SK-N-SH (cell line): ENCODE measurements at regions not wholly inside any gene's neighbourhood (a gene's known extent, or its start where the extent isn't known, plus 50 kb on each side); places are given as distances from the start of the nearest gene placed in this dataset.

Source experiments
- CTCF ChIA-PET: fragments of 300-600, 350-600 bp; formaldehyde crosslinking; extraction: SDS; loops from one replicate; lab custom pipeline; 2021; lab: Yijun Ruan, JAX
- POLR2A ChIA-PET: fragments of 350-600 bp; sonication (Branson Sonifier 250); formaldehyde crosslinking; extraction: SDS; loops from one replicate; lab custom pipeline; 2020; ENCODE audit warnings: antibody characterized with exemption, inconsistent platforms; lab: Yijun Ruan, JAX
- DNase-seq: peaks from one replicate; pipeline ENCODE4 v3.0.0; 2012
- H2AFZ ChIP-seq: fragments of 200-600 bp; sonication (generic); 2 replicates; pipeline ENCODE4 v1.8.1; 2016; ENCODE audit warnings: antibody characterized with exemption, mild to moderate bottlenecking, low read depth
- H3F3A ChIP-seq: fragments of 200-600 bp; sonication (generic); replicated peaks from 2 replicates; pipeline ENCODE3; 2016; ENCODE audit warnings: antibody characterized with exemption, mild to moderate bottlenecking; ENCODE audit not compliant: insufficient read depth
- H3K27ac ChIP-seq, 2 experiments: fragments of 200-500 bp in 1 of 2; fragments of 200-600 bp in 1 of 2; sonication (Bioruptor generic) in 1 of 2; sonication (generic), shearing (Covaris generic) in 1 of 2; 2 replicates each; pipeline versions ENCODE4 v1.5.1 to v1.6.1; 2014 to 2016; ENCODE audit warnings: low read depth in 2 of 2, inconsistent platforms in 1 of 2, low read length in 1 of 2, mild to moderate bottlenecking in 1 of 2, mixed read lengths in 1 of 2
- H3K27me3 ChIP-seq: fragments of 200-600 bp; sonication (generic), shearing (Covaris generic); 2 replicates; pipeline ENCODE4 v1.6.1; 2016; ENCODE audit warnings: mixed run types; ENCODE audit not compliant: insufficient read depth
- H3K36me3 ChIP-seq, 2 experiments: fragments of 200-500 bp in 1 of 2; fragments of 200-600 bp in 1 of 2; sonication (Bioruptor generic) in 1 of 2; sonication (generic) in 1 of 2; replicated peaks in 1 of 2; 2 replicates each; pipeline versions ENCODE3 to v1.5.1; 2014 to 2016; ENCODE audit warnings: low read length in 1 of 2, mild to moderate bottlenecking in 1 of 2; ENCODE audit not compliant: insufficient read depth in 2 of 2, control insufficient read depth in 1 of 2
- H3K4me1 ChIP-seq, 2 experiments: fragments of 200-500 bp in 1 of 2; fragments of 200-600 bp in 1 of 2; sonication (Bioruptor generic) in 1 of 2; sonication (generic), shearing (Covaris generic) in 1 of 2; 2 replicates each; pipeline versions ENCODE4 v1.5.1 to v1.6.1; 2014 to 2016; ENCODE audit warnings: low read depth in 1 of 2, low read length in 1 of 2, mixed run types in 1 of 2; ENCODE audit not compliant: insufficient read depth in 2 of 2, control insufficient read depth in 1 of 2
- H3K4me2 ChIP-seq: fragments of 200-600 bp; sonication (generic), shearing (Covaris generic); 2 replicates; pipeline ENCODE4 v1.6.1; 2017; ENCODE audit warnings: mixed run types
- H3K4me3 ChIP-seq, 2 experiments: fragments of 200-500 bp in 1 of 2; fragments of 200-600 bp in 1 of 2; sonication (Bioruptor generic) in 1 of 2; sonication (generic), shearing (Covaris generic) in 1 of 2; 2 replicates each; pipeline versions ENCODE4 v1.5.1 to v1.8.1; 2014 to 2016; ENCODE audit warnings: low read depth in 2 of 2, inconsistent platforms in 1 of 2, low read length in 1 of 2, mild to moderate bottlenecking in 1 of 2, mixed read lengths in 1 of 2, moderate library complexity in 1 of 2
- H3K79me2 ChIP-seq: fragments of 200-600 bp; sonication (generic); 2 replicates; pipeline ENCODE4 v1.8.1; 2017; ENCODE audit warnings: mild to moderate bottlenecking; ENCODE audit not compliant: insufficient read depth
- H3K9ac ChIP-seq: fragments of 200-600 bp; sonication (generic); 2 replicates; pipeline ENCODE4 v1.6.1; 2017; ENCODE audit warnings: mixed run types
- H3K9me2 ChIP-seq: fragments of 200-600 bp; sonication (generic); 2 replicates; pipeline ENCODE4 v1.6.1; 2017; ENCODE audit warnings: mixed run types
- H3K9me3 ChIP-seq: fragments of 200-600 bp; sonication (generic); 2 replicates; pipeline ENCODE4 v1.6.1; 2017; ENCODE audit warnings: mixed run types, mild to moderate bottlenecking, moderate library complexity
- H4K20me1 ChIP-seq: fragments of 200-600 bp; sonication (generic); 2 replicates; pipeline ENCODE4 v1.6.1; 2017; ENCODE audit warnings: mild to moderate bottlenecking, mixed run types; ENCODE audit not compliant: insufficient read depth
- ELF1 ChIP-seq: IDR thresholded peaks from 2 replicates; pipeline ENCODE4 v1.4.0; 2012
- EP300 ChIP-seq, 2 experiments: IDR thresholded peaks; 2 replicates each; pipeline versions ENCODE4 v1.4.0 to v1.6.1; 2012; ENCODE audit warnings: borderline replicate concordance in 1 of 2, low read depth in 1 of 2, low read length in 1 of 2
- FOSL2 ChIP-seq: IDR thresholded peaks from 2 replicates; pipeline ENCODE4 v1.4.0; 2012; ENCODE audit warnings: low read depth, mild to moderate bottlenecking, moderate library complexity, borderline replicate concordance
- FOXJ3 ChIP-seq: sonication (generic); formaldehyde crosslinking; IDR thresholded peaks from 2 replicates; pipeline ENCODE4 v1.5.1; 2020; ENCODE audit warnings: mild to moderate bottlenecking, missing genetic modification reagents
- JUND ChIP-seq: IDR thresholded peaks from 2 replicates; pipeline ENCODE4 v1.4.0; 2012
- MXI1 ChIP-seq: IDR thresholded peaks from 2 replicates; pipeline ENCODE4 v1.6.1; 2012; ENCODE audit warnings: mild to moderate bottlenecking, low read depth, low read length, improper control_type of control experiment
- POLR2AphosphoS5 ChIP-seq: IDR thresholded peaks from 2 replicates; pipeline ENCODE4 v1.6.1; 2012; ENCODE audit warnings: low read depth, low read length
- RXRA ChIP-seq: IDR thresholded peaks from 2 replicates; pipeline ENCODE4 v1.4.0; 2012; ENCODE audit warnings: low read depth, mild to moderate bottlenecking, borderline replicate concordance
- SIN3A ChIP-seq: IDR thresholded peaks from 2 replicates; pipeline ENCODE4 v1.6.1; 2012; ENCODE audit warnings: low read depth, mild to moderate bottlenecking, low read length, moderate library complexity, borderline replicate concordance
- SMC3 ChIP-seq: IDR thresholded peaks from 2 replicates; pipeline ENCODE4 v1.6.1; 2012; ENCODE audit warnings: low read depth, low read length, improper control_type of control experiment
- TEAD4 ChIP-seq: IDR thresholded peaks from 2 replicates; pipeline ENCODE4 v1.4.0; 2012; ENCODE audit warnings: mild to moderate bottlenecking, borderline replicate concordance; ENCODE audit not compliant: insufficient read depth
- YY1 ChIP-seq: IDR thresholded peaks from 2 replicates; pipeline ENCODE4 v1.4.0; 2012; ENCODE audit warnings: low read depth, mild to moderate bottlenecking
- WGBS: methylation state at CpG from one replicate; pipeline ENCODE4 v1.1.6; 2017; ENCODE audit warnings: low lambda C conversion rate; 5-methylcytosine and 5-hydroxymethylcytosine counted together
- TF ChIP-seq, protein P1 (sequence below): IDR thresholded peaks from 2 replicates; pipeline ENCODE4 v1.4.0; 2012; ENCODE audit warnings: low read depth, borderline replicate concordance
- TF ChIP-seq, protein P2 (sequence below): IDR thresholded peaks from 2 replicates; pipeline ENCODE4 v1.4.0; 2012; ENCODE audit warnings: low read depth
- TF ChIP-seq, protein P3 (sequence below): fragments of 150-350 bp; IDR thresholded peaks from 2 replicates; pipeline ENCODE4 v1.6.1; 2017; ENCODE audit warnings: antibody characterized with exemption, low read length, low read depth, borderline replicate concordance
- TF ChIP-seq, protein P4 (sequence below): IDR thresholded peaks from 2 replicates; pipeline ENCODE4 v1.6.1; 2012; ENCODE audit warnings: mild to moderate bottlenecking, low read depth, low read length, moderate library complexity
- TF ChIP-seq, protein P5 (sequence below): IDR thresholded peaks from 2 replicates; pipeline ENCODE4; 2012
- TF ChIP-seq, protein P6 (sequence below): IDR thresholded peaks from 2 replicates; pipeline ENCODE4 v1.4.0; 2012; ENCODE audit warnings: low read depth, borderline replicate concordance
- TF ChIP-seq, protein P7 (sequence below): fragments of 150-350 bp; IDR thresholded peaks from 2 replicates; pipeline ENCODE4 v1.6.1; 2016; ENCODE audit warnings: mild to moderate bottlenecking, low read depth, low read length
- TF ChIP-seq, protein P8 (sequence below): fragments of 200-600 bp; sonication (generic); IDR thresholded peaks from 2 replicates; pipeline ENCODE4 v1.6.1; 2017; ENCODE audit warnings: antibody characterized with exemption, mild to moderate bottlenecking, moderate library complexity

DNA sequence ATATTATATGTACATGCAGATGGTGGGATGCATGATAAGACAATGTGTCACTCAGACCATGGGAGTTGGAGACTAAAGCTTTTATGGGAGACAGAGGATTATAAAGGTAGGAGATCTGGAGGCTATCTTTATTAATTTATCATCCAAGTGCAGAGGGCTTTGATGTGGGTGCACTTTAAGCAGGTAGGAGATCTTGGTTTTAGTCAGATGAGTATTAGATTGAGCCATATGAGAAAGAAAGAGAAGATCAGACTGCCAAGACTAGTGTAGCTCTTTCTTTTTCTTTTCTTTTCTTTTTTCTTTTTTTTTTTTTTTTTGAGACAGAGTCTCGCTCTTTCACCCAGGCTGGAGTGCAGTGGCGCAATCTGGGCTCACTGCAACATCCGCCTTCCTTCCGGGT lies 84.9 kb upstream of the CAMK2D start (continued):
- TF ChIP-seq, protein P1, sequence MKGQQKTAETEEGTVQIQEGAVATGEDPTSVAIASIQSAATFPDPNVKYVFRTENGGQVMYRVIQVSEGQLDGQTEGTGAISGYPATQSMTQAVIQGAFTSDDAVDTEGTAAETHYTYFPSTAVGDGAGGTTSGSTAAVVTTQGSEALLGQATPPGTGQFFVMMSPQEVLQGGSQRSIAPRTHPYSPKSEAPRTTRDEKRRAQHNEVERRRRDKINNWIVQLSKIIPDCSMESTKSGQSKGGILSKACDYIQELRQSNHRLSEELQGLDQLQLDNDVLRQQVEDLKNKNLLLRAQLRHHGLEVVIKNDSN: no peak
- TF ChIP-seq YY1 (no peak), FOSL2 (no peak), MXI1 (no peak)

DNA sequence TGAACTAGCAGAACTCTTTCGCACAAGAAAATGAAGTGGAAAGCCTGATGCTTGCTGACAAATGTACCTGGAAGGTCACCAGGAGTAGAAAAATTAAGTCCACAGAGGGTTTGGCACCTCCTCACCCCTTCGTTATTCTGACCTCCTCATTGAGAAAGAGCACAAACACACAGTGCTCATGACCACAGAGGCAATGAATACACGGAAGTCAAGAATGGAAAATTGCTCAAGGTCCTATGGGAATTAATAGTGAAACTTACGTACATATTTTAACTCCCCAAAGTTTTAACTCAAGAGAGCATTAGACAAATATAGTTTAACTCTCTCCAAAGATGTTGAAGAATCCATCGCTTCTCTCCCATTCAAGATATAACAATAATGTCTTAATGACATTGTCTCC lies 83.6 kb upstream of the CAMK2D start:
- Histone ChIP-seq H3F3A (no peaks in the 10 kb centered on the region), H3K79me2 (no peaks in the 10 kb centered on the region), H3K27ac (no peak overlapping the region), H4K20me1 (no peaks in the 10 kb centered on the region), H3K9me2 (no peaks in the 10 kb centered on the region), H3K27me3 (no peaks in the 10 kb centered on the region), H3K4me3 (no peak overlapping the region), H2AFZ (no peak overlapping the region), H3K36me3 (no peaks in the 10 kb centered on the region), H3K9me3 (no peaks in the 10 kb centered on the region), H3K4me2 (no peak overlapping the region), H3K4me1 (peaks cover 0 to 5% of the 10 kb centered on the region in 2 experiments; a peak in 1 of 4 replicates), H3K9ac (no peak overlapping the region)
- DNase-seq: no peak
- WGBS: 92% methylated on average over 5 of the region's 5 CpGs
- ChIA-PET CTCF (no interaction called here), POLR2A (no interaction called here)
- TF ChIP-seq, protein P2, sequence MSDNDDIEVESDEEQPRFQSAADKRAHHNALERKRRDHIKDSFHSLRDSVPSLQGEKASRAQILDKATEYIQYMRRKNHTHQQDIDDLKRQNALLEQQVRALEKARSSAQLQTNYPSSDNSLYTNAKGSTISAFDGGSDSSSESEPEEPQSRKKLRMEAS: no peak
- TF ChIP-seq, protein P3, sequence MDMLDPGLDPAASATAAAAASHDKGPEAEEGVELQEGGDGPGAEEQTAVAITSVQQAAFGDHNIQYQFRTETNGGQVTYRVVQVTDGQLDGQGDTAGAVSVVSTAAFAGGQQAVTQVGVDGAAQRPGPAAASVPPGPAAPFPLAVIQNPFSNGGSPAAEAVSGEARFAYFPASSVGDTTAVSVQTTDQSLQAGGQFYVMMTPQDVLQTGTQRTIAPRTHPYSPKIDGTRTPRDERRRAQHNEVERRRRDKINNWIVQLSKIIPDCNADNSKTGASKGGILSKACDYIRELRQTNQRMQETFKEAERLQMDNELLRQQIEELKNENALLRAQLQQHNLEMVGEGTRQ: no peak
- no peak for TF ChIP-seq EP300 (IDR thresholded peaks at IDR 0.05; ENCODE audit: borderline replicate concordance in 1 of 2, low read depth in 1 of 2, low read length in 1 of 2)
- no peak for TF ChIP-seq JUND
- TF ChIP-seq POLR2AphosphoS5: no peak
- TF ChIP-seq, protein P4, sequence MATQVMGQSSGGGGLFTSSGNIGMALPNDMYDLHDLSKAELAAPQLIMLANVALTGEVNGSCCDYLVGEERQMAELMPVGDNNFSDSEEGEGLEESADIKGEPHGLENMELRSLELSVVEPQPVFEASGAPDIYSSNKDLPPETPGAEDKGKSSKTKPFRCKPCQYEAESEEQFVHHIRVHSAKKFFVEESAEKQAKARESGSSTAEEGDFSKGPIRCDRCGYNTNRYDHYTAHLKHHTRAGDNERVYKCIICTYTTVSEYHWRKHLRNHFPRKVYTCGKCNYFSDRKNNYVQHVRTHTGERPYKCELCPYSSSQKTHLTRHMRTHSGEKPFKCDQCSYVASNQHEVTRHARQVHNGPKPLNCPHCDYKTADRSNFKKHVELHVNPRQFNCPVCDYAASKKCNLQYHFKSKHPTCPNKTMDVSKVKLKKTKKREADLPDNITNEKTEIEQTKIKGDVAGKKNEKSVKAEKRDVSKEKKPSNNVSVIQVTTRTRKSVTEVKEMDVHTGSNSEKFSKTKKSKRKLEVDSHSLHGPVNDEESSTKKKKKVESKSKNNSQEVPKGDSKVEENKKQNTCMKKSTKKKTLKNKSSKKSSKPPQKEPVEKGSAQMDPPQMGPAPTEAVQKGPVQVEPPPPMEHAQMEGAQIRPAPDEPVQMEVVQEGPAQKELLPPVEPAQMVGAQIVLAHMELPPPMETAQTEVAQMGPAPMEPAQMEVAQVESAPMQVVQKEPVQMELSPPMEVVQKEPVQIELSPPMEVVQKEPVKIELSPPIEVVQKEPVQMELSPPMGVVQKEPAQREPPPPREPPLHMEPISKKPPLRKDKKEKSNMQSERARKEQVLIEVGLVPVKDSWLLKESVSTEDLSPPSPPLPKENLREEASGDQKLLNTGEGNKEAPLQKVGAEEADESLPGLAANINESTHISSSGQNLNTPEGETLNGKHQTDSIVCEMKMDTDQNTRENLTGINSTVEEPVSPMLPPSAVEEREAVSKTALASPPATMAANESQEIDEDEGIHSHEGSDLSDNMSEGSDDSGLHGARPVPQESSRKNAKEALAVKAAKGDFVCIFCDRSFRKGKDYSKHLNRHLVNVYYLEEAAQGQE: no peak
- TF ChIP-seq ELF1: no peak
- TF ChIP-seq, protein P5, sequence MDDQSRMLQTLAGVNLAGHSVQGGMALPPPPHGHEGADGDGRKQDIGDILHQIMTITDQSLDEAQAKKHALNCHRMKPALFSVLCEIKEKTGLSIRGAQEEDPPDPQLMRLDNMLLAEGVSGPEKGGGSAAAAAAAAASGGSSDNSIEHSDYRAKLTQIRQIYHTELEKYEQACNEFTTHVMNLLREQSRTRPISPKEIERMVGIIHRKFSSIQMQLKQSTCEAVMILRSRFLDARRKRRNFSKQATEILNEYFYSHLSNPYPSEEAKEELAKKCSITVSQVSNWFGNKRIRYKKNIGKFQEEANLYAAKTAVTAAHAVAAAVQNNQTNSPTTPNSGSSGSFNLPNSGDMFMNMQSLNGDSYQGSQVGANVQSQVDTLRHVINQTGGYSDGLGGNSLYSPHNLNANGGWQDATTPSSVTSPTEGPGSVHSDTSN: no peak
- TF ChIP-seq RXRA: no peak
- no peak for TF ChIP-seq FOXJ3 (CRISPR knock-in tag)
- TF ChIP-seq SIN3A: no peak
- TF ChIP-seq YY1: no peak
- TF ChIP-seq FOSL2: no peak
- TF ChIP-seq, protein P6, sequence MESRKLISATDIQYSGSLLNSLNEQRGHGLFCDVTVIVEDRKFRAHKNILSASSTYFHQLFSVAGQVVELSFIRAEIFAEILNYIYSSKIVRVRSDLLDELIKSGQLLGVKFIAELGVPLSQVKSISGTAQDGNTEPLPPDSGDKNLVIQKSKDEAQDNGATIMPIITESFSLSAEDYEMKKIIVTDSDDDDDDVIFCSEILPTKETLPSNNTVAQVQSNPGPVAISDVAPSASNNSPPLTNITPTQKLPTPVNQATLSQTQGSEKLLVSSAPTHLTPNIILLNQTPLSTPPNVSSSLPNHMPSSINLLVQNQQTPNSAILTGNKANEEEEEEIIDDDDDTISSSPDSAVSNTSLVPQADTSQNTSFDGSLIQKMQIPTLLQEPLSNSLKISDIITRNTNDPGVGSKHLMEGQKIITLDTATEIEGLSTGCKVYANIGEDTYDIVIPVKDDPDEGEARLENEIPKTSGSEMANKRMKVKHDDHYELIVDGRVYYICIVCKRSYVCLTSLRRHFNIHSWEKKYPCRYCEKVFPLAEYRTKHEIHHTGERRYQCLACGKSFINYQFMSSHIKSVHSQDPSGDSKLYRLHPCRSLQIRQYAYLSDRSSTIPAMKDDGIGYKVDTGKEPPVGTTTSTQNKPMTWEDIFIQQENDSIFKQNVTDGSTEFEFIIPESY: no peak
- no peak for TF ChIP-seq TEAD4
- TF ChIP-seq, protein P7, sequence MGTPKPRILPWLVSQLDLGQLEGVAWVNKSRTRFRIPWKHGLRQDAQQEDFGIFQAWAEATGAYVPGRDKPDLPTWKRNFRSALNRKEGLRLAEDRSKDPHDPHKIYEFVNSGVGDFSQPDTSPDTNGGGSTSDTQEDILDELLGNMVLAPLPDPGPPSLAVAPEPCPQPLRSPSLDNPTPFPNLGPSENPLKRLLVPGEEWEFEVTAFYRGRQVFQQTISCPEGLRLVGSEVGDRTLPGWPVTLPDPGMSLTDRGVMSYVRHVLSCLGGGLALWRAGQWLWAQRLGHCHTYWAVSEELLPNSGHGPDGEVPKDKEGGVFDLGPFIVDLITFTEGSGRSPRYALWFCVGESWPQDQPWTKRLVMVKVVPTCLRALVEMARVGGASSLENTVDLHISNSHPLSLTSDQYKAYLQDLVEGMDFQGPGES: no peak
- TF ChIP-seq, protein P8, sequence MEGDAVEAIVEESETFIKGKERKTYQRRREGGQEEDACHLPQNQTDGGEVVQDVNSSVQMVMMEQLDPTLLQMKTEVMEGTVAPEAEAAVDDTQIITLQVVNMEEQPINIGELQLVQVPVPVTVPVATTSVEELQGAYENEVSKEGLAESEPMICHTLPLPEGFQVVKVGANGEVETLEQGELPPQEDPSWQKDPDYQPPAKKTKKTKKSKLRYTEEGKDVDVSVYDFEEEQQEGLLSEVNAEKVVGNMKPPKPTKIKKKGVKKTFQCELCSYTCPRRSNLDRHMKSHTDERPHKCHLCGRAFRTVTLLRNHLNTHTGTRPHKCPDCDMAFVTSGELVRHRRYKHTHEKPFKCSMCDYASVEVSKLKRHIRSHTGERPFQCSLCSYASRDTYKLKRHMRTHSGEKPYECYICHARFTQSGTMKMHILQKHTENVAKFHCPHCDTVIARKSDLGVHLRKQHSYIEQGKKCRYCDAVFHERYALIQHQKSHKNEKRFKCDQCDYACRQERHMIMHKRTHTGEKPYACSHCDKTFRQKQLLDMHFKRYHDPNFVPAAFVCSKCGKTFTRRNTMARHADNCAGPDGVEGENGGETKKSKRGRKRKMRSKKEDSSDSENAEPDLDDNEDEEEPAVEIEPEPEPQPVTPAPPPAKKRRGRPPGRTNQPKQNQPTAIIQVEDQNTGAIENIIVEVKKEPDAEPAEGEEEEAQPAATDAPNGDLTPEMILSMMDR: no peak
- no peak for TF ChIP-seq SMC3
